Thymus (tissue), 11 donors: ENCODE measurements at regions not wholly inside any gene's neighbourhood (a gene's known extent, or its start where the extent isn't known, plus 50 kb on each side); places are given as distances from the start of the nearest gene placed in this dataset.

Experiments
- DNase-seq, 9 donors: peaks; one replicate each; pipeline ENCODE4 v3.0.0-alpha.2; 2013; ENCODE audit warnings: low spot score in 9 of 9, low read depth in 6 of 9, missing footprints in 1 of 9
- H3K27ac ChIP-seq, 2 donors: one replicate each; pipeline ENCODE4 v1.5.1; 2013; ENCODE audit warnings: control low read depth in 1 of 2, low read depth in 1 of 2, low read length in 1 of 2, mild to moderate bottlenecking in 1 of 2, moderate library complexity in 1 of 2
- H3K27me3 ChIP-seq, 2 donors: one replicate each; pipeline ENCODE4 v1.5.1; 2013; ENCODE audit warnings: low read length in 1 of 2; ENCODE audit not compliant: control insufficient read depth in 2 of 2, insufficient read depth in 1 of 2
- H3K36me3 ChIP-seq, 2 donors: one replicate each; pipeline ENCODE4 v1.5.1; 2013; ENCODE audit warnings: low read length in 1 of 2, mild to moderate bottlenecking in 1 of 2, moderate library complexity in 1 of 2; ENCODE audit not compliant: control insufficient read depth in 2 of 2, insufficient read depth in 2 of 2
- H3K4me1 ChIP-seq, 2 donors: one replicate each; pipeline ENCODE4 v1.5.1; 2013; ENCODE audit warnings: low read length in 2 of 2; ENCODE audit not compliant: control insufficient read depth in 2 of 2, insufficient read depth in 2 of 2
- H3K4me3 ChIP-seq, 2 donors: one replicate each; pipeline ENCODE4 v1.5.1; 2013; ENCODE audit warnings: low read length in 2 of 2, control low read depth in 1 of 2, mild to moderate bottlenecking in 1 of 2
- H3K9me3 ChIP-seq, 2 donors: one replicate each; pipeline ENCODE4 v1.5.1; 2013; ENCODE audit warnings: low read length in 1 of 2, mild to moderate bottlenecking in 1 of 2; ENCODE audit not compliant: control insufficient read depth in 2 of 2, insufficient read depth in 1 of 2
- WGBS: extraction: QIAGEN DNeasy Blood & Tissue Kit; methylation state at CpG from one replicate; pipeline ENCODE4 v1.1.7; 2013; 5-methylcytosine and 5-hydroxymethylcytosine counted together
- donor health status: healthy.

DNA sequence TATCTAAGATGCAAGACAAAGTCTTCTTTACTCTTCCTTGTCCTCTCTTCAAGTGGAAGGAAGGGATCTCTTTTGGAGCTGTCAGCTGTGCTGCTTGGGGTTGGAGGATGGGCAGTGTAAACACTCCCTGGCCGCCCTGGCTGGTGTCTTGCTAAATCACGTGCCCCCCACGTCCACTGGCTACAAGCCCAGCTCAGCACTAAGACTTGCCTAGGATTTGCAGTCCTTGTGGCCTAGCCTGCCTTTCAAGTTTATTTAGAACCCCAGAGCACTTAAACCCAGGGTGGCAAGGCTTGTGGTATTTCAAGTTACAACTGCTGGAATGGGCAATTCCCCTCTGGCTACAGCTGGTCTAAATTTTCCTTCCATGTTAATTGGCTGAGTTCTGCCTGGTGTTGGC is 272.4 kb upstream of the MYO3A start:
- H3K9me3 ChIP-seq = no peaks in the 10 kb centered on the region
- peaks cover 0 to 3% of the 10 kb centered on the region in 2 donors for H3K4me1 ChIP-seq
- no peak overlapping the region for H3K4me3 ChIP-seq
- H3K27me3 ChIP-seq = no peaks in the 10 kb centered on the region
- H3K27ac ChIP-seq = no peak overlapping the region
- 87% methylated on average over 3 of the region's 3 CpGs for WGBS
- no peak for DNase-seq
- no peaks in the 10 kb centered on the region for H3K36me3 ChIP-seq

DNA sequence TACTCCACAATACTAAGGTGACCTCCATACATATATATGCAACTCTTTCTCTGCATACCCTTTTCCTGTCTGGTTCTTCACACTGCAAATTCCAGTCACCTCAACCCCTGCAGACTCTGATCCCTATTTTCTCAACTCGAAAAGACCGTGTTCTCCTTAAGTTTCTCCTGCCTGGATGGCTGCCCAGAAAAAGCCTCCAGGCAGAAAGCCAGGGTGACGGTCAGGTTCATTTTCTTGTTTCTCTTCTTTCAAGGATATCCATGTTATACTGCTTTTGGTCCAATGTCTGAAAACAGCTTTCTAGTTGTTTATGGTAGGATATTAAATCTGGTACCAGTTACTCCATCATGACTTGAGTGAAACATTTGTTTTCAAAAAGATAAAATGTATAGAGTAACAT is 267.8 kb upstream of the MYO3A start:
- Histone ChIP-seq H3K27ac (no peak overlapping the region), H3K4me1 (no peaks in the 10 kb centered on the region), H3K9me3 (no peaks in the 10 kb centered on the region), H3K4me3 (no peak overlapping the region), H3K27me3 (no peaks in the 10 kb centered on the region), H3K36me3 (no peaks in the 10 kb centered on the region)
- WGBS = 93% methylated on average over 3 of the region's 3 CpGs
- DNase-seq = peak in 1 of 9 donors; percentile 2

DNA sequence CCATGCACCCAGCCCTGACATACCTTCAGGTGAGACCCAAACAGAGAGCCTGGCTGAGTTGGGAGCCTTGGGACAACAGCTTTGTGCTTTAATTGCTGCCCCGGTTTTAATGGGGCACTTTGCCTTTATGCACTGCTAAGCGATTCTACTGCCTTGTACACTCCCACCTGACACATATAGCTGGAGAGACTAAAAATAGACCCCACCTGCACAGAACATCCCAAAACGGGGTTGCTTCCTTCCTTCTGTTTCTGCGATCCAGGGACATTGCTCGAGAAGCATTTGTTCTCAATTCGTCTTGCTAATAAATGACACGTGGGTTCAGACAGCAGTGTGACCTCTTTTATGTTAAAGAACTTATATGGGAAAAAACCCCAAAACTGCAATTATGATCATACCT is 258.8 kb upstream of the MYO3A start:
- no peaks in the 10 kb centered on the region for H3K36me3 ChIP-seq
- H3K4me3 ChIP-seq = no peak overlapping the region
- H3K27ac ChIP-seq = no peak overlapping the region
- WGBS = 85% methylated on average over 7 of the region's 7 CpGs
- no peaks in the 10 kb centered on the region for H3K27me3 ChIP-seq
- H3K4me1 ChIP-seq = no peaks in the 10 kb centered on the region
- DNase-seq = no peak
- H3K9me3 ChIP-seq = no peaks in the 10 kb centered on the region

DNA sequence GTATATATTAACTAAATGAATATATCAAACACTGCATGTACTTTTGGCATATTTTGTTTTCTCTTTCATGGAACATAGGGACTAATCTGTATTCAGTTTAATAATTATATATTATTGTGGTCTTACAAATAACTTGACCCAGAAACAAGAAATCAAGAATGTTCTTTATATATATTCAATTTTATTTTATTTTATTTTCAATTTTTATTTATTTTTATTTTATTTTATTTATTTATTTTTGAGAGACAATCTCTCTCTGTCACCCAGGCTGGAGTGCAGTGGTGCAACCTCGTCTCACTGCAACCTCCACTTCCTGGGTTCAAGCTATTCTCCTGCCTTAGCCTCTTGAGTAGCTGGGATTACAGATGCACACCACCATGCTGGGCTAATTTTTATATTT is 258.4 kb upstream of the MYO3A start:
- no peak overlapping the region for H3K27ac ChIP-seq
- H3K9me3 ChIP-seq = no peaks in the 10 kb centered on the region
- 90% methylated on average over 1 of the region's 1 CpG for WGBS
- no peak for DNase-seq
- H3K4me1 ChIP-seq = no peaks in the 10 kb centered on the region
- H3K4me3 ChIP-seq = no peak overlapping the region
- no peaks in the 10 kb centered on the region for H3K27me3 ChIP-seq
- H3K36me3 ChIP-seq = no peaks in the 10 kb centered on the region

DNA sequence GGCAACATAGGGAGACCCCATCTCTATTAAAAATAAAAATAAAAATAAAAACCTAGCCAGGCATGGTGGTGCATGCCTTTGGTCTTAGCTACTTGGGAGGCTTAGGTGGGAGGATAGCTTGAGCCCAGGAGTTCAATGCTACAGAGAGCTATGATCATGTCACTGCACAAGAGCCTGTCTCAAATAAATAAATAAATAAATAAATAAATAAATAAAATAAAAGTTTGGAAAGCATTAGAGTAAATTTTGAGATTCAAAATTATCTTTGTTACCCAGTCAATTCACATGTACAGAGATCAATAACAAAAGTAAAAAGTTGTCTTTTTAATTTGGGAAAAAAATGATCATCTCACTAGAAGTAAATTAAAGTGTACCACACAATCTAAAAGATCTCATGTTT is 255.8 kb upstream of the MYO3A start:
- DNase-seq = no peak
- no peaks in the 10 kb centered on the region for H3K27me3 ChIP-seq
- no peak overlapping the region for H3K4me3 ChIP-seq
- no peaks in the 10 kb centered on the region for H3K4me1 ChIP-seq
- H3K9me3 ChIP-seq = no peaks in the 10 kb centered on the region
- no peaks in the 10 kb centered on the region for H3K36me3 ChIP-seq
- H3K27ac ChIP-seq = no peak overlapping the region

DNA sequence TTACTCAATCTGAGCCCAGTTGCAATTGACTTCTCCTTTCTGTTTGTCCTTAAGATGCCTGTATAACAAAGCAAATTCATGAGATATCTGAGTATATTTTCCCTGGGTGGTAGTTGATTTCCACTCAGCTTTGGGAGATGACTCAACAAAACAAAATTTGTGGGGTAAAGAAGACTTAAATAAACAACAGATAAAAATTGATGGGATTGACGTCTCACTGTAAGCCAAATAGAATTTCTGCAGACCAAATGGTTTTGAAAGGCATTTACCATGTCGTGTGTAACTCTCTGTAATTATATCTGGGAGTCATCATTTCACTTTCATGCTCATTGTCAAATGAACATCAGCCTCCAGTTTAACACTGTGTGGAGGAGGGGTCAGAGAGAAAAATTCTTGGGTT is 255.4 kb upstream of the MYO3A start:
- DNase-seq = no peak
- Histone ChIP-seq H3K27me3 (no peaks in the 10 kb centered on the region), H3K36me3 (no peaks in the 10 kb centered on the region), H3K27ac (no peak overlapping the region), H3K9me3 (no peaks in the 10 kb centered on the region), H3K4me3 (no peak overlapping the region), H3K4me1 (no peaks in the 10 kb centered on the region)
- 81% methylated on average over 2 of the region's 2 CpGs for whole genome bisulfite sequencing

DNA sequence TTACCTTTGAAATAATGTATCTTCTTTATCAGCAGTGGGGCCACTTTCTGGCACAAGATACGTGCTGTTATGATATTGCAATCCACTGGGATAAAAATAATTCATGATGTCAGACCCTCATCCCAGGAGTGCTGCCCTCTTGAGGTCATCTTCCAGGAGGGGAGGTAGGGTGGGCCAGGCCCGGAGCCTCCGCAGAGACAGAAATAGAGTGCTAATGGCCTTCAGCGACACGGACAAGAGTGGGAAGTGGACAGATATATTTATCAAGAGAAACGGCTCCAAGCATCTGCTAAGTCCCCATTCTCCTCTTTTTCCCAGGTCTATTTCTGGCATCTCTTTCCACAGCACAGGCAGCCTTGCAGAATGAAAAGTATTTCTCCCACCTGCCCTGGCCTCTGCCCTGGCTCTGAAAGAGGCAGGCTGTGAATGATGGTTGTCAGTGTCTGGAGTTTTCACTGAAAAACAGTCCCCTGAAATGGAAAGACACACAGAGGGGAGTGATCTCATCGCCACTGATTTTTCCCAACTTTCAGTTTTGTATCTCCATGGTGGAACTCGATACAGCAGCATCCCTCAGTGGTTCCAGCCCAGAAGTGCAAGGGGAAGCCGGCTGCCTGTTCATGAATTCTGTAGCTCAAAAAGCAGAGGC is 251.7 kb upstream of the MYO3A start:
- Histone ChIP-seq H3K36me3 (no peaks in the 10 kb centered on the region), H3K4me1 (no peaks in the 10 kb centered on the region), H3K9me3 (no peaks in the 10 kb centered on the region), H3K4me3 (no peak overlapping the region), H3K27me3 (no peaks in the 10 kb centered on the region), H3K27ac (peak overlapping the region in 1 of 2 donors; percentile 26)
- 81% methylated on average over 9 of the region's 9 CpGs for WGBS
- DNase-seq = peak in 1 of 9 donors; percentile 4

DNA sequence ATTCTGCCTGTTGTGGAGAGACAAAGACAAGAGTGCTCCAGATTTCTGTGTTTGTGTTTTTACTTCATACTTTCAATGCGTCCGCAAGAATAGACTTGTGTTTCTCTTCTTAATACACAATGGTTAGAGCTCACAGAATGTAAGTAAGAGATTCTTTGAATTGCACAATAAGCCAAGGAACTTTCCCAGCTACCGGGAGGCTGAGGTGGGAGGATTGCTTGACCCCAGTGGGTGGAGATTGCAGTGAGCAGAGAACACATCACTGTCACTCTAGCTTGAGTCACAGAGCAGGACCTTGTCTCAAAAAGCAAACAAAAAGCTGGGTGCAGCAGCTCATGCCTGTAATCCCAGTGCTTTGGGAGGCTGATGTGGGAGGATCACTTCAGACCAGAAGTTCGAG is 250.7 kb upstream of the MYO3A start:
- no peak for DNase-seq
- 90% methylated on average over 4 of the region's 4 CpGs for WGBS
- H3K4me1 ChIP-seq = no peaks in the 10 kb centered on the region

DNA sequence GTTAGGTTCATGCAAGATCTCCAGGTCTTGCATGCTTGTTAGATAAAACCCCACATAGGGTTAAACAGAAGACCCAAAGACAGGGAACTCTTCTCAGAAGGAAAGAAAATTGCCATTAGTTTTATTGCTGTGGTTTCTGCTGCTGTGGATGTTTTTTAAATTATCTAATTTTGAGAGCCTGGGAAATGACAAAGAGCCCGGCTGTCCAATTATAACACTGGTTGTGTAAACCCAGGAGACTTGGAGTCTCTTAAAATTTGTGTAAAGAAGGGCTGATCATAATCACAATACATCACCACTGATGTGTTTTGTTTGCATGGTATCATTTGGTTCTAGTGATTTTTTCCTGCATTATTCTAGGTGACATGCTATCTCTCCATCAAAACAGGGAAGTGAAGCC is 246.5 kb upstream of the MYO3A start:
- no peak for DNase-seq
- no peaks in the 10 kb centered on the region for H3K36me3 ChIP-seq
- no peak overlapping the region for H3K27ac ChIP-seq
- H3K9me3 ChIP-seq = no peaks in the 10 kb centered on the region
- H3K4me3 ChIP-seq = no peak overlapping the region
- H3K4me1 ChIP-seq = no peaks in the 10 kb centered on the region
- 92% methylated on average over 1 of the region's 1 CpG for WGBS
- H3K27me3 ChIP-seq = no peaks in the 10 kb centered on the region

More for the DNA sequence above, 250.7 kb upstream of the MYO3A start:
- Histone ChIP-seq H3K9me3 (no peaks in the 10 kb centered on the region), H3K27me3 (no peaks in the 10 kb centered on the region), H3K36me3 (no peaks in the 10 kb centered on the region), H3K27ac (no peak overlapping the region), H3K4me3 (no peak overlapping the region)
